Progenitor cell of endocrine pancreas (in vitro differentiated cells): ENCODE measurements at regions not wholly inside any gene's neighbourhood (a gene's known extent, or its start where the extent isn't known, plus 50 kb on each side); places are given as distances from the start of the nearest gene placed in this dataset.

Experiments
- DNase-seq: peaks from one replicate; pipeline ENCODE4 v3.0.0; 2021; ENCODE audit warnings: low spot score; ENCODE audit not compliant: unreplicated experiment
- H3K27ac Mint-ChIP-seq: 2 replicates; pipeline ENCODE4 v1.8.0; 2021; ENCODE audit warnings: mild to moderate bottlenecking, moderate library complexity, mixed read lengths
- H3K27me3 Mint-ChIP-seq: 2 replicates; pipeline ENCODE4 v1.8.0; 2021; ENCODE audit warnings: mixed read lengths
- H3K36me3 Mint-ChIP-seq: 2 replicates; pipeline ENCODE4 v1.8.0; 2022; ENCODE audit warnings: mixed read lengths; ENCODE audit not compliant: insufficient read depth
- H3K4me1 Mint-ChIP-seq: 2 replicates; pipeline ENCODE4 v1.8.0; 2021; ENCODE audit warnings: low read depth, mixed read lengths
- H3K4me3 Mint-ChIP-seq: 2 replicates; pipeline ENCODE4 v1.8.0; 2021; ENCODE audit warnings: low read depth, mild to moderate bottlenecking, moderate library complexity, mixed read lengths
- H3K9me3 Mint-ChIP-seq: 2 replicates; pipeline ENCODE4 v1.8.0; 2021; ENCODE audit warnings: low read depth, mixed read lengths
- CTCF ChIP-seq: fragments of 200-600 bp; sonication (generic); IDR thresholded peaks from one replicate; pipeline ENCODE4 v1.5.0; 2021; ENCODE audit warnings: antibody characterized with exemption, mild to moderate bottlenecking; ENCODE audit not compliant: unreplicated experiment

GRCh38 chrX:78506248-78506647, 152.9 kb downstream of the RTL3 start:
- Mint-ChIP-seq H3K4me3 (no peak overlapping the region), H3K27me3 (no peaks in the 10 kb centered on the region), H3K4me1 (no peaks in the 10 kb centered on the region), H3K9me3 (peaks cover 37% of the 10 kb centered on the region), H3K36me3 (no peaks in the 10 kb centered on the region), H3K27ac (no peak overlapping the region)
- no peak for DNase-seq
- TF ChIP-seq CTCF: no peak

GRCh38 chrX:78496483-78496882, 162.6 kb downstream of the RTL3 start:
- no peaks in the 10 kb centered on the region for H3K27me3 Mint-ChIP-seq
- DNase-seq: no peak
- no peak overlapping the region for H3K4me3 Mint-ChIP-seq
- H3K9me3 Mint-ChIP-seq: peaks cover 13% of the 10 kb centered on the region
- H3K36me3 Mint-ChIP-seq: no peaks in the 10 kb centered on the region
- H3K27ac Mint-ChIP-seq: no peak overlapping the region
- H3K4me1 Mint-ChIP-seq: no peaks in the 10 kb centered on the region
- TF ChIP-seq CTCF: no peak

GRCh38 chrX:78493180-78493579, 165.8 kb upstream of the CYSLTR1 start:
- H3K4me3 Mint-ChIP-seq: no peak overlapping the region
- no peaks in the 10 kb centered on the region for H3K27me3 Mint-ChIP-seq
- TF ChIP-seq CTCF: no peak
- no peaks in the 10 kb centered on the region for H3K36me3 Mint-ChIP-seq
- H3K4me1 Mint-ChIP-seq: no peaks in the 10 kb centered on the region
- DNase-seq: no peak
- peaks cover 10% of the 10 kb centered on the region for H3K9me3 Mint-ChIP-seq
- no peak overlapping the region for H3K27ac Mint-ChIP-seq

GRCh38 chrX:78476701-78477100, 149.3 kb upstream of the CYSLTR1 start:
- Mint-ChIP-seq H3K9me3 (peaks cover 54% of the 10 kb centered on the region), H3K4me3 (no peak overlapping the region), H3K27ac (no peak overlapping the region), H3K36me3 (peaks cover 3% of the 10 kb centered on the region), H3K4me1 (no peaks in the 10 kb centered on the region), H3K27me3 (no peaks in the 10 kb centered on the region)
- DNase-seq: no peak
- no peak for TF ChIP-seq CTCF

- no peaks in the 10 kb centered on the region for H3K27me3 Mint-ChIP-seq
- H3K4me1 Mint-ChIP-seq: no peaks in the 10 kb centered on the region
- H3K9me3 Mint-ChIP-seq: peaks cover 37% of the 10 kb centered on the region
- H3K4me3 Mint-ChIP-seq: no peak overlapping the region
- H3K27ac Mint-ChIP-seq: no peak overlapping the region
- DNase-seq: no peak
- no peaks in the 10 kb centered on the region for H3K36me3 Mint-ChIP-seq
- no peak for TF ChIP-seq CTCF
Observed at GRCh38 chrX:78456909-78457308, 129.5 kb upstream of the CYSLTR1 start.
